T-cell (primary cell): ENCODE measurements at regions not wholly inside any gene's neighbourhood (a gene's known extent, or its start where the extent isn't known, plus 50 kb on each side); places are given as distances from the start of the nearest gene placed in this dataset.

Experiments
- ATAC-seq, 4 experiments: fragments of 200-7000 bp in 3 of 4; fragments of 150-1000 bp in 1 of 4; cut with Tn5 transposase; replicated peaks in 1 of 4; 1 replicate in 3 of 4; 2 replicates in 1 of 4; pipeline ENCODE4 v1.10.0; 2021; ENCODE audit warnings: moderate library complexity in 3 of 4, mild to moderate bottlenecking in 2 of 4, moderate number of reproducible peaks in 1 of 4
- CTCF ChIA-PET, 2 donors: fragments of 300-600 bp; sonication (Branson Sonifier 250); formaldehyde crosslinking; loops; one replicate each; lab custom pipeline; 2022; ENCODE audit warnings: antibody characterized with exemption in 2 of 2; lab: Charles Lee
- POLR2A ChIA-PET, 2 donors: fragments of 300-600 bp; sonication (Branson Sonifier 250); formaldehyde crosslinking; loops; one replicate each; lab custom pipeline; 2022; ENCODE audit warnings: antibody characterized with exemption in 2 of 2; lab: Charles Lee
- DNase-seq, 35 experiments: peaks; one replicate each; pipeline versions ENCODE4 v3.0.0 to v3.0.0-alpha.2; 2013 to 2023
- H3K27ac ChIP-seq: one replicate; pipeline ENCODE4 v1.5.1; 2013; ENCODE audit warnings: low read length
- H3K27me3 ChIP-seq, 2 experiments: replicated peaks in 1 of 2; 1 replicate in 1 of 2; 2 replicates in 1 of 2; pipeline versions ENCODE4 v1.6.1 to v1.7.0; 2013; ENCODE audit warnings: low read length in 1 of 2, mixed read lengths in 1 of 2; ENCODE audit not compliant: control insufficient read depth in 2 of 2, insufficient read depth in 2 of 2; ENCODE audit errors: extremely low read depth in 1 of 2
- H3K36me3 ChIP-seq, 2 donors: 1 replicate in 1 of 2; 2 replicates in 1 of 2; pipeline versions ENCODE4 v1.6.1 to v1.7.0; 2013; ENCODE audit warnings: low read length in 1 of 2; ENCODE audit not compliant: control insufficient read depth in 2 of 2, insufficient read depth in 1 of 2; ENCODE audit errors: extremely low read depth in 1 of 2
- H3K4me1 ChIP-seq, 2 experiments: 1 replicate in 1 of 2; 2 replicates in 1 of 2; pipeline versions ENCODE4 v1.6.1 to v1.7.0; 2013; ENCODE audit warnings: low read length in 2 of 2, mixed read lengths in 1 of 2; ENCODE audit not compliant: insufficient read depth in 2 of 2, control insufficient read depth in 1 of 2; ENCODE audit errors: extremely low read depth in 1 of 2
- H3K4me3 ChIP-seq, 2 donors: 1 replicate in 1 of 2; 2 replicates in 1 of 2; pipeline versions ENCODE4 v1.5.1 to v1.7.0; 2013; ENCODE audit warnings: mild to moderate bottlenecking in 2 of 2, low read length in 1 of 2, moderate library complexity in 1 of 2; ENCODE audit not compliant: control insufficient read depth in 1 of 2; ENCODE audit errors: extremely low read depth in 1 of 2
- H3K9me3 ChIP-seq: 2 replicates; pipeline ENCODE4 v1.7.0; 2013
- H3K27ac Mint-ChIP-seq, 2 donors: one replicate each; pipeline ENCODE4 v1.8.0; 2020 to 2021; ENCODE audit warnings: mild to moderate bottlenecking in 2 of 2, mixed read lengths in 2 of 2
- H3K27me3 Mint-ChIP-seq, 2 donors: one replicate each; pipeline ENCODE4 v1.8.0; 2021 to 2022; ENCODE audit warnings: mixed read lengths in 2 of 2
- H3K36me3 Mint-ChIP-seq: one replicate; pipeline ENCODE4 v1.8.0; 2021; ENCODE audit warnings: mixed read lengths
- H3K4me1 Mint-ChIP-seq, 3 donors: one replicate each; pipeline ENCODE4 v1.8.0; 2020 to 2022; ENCODE audit warnings: mixed read lengths in 3 of 3, mild to moderate bottlenecking in 1 of 3
- H3K4me3 Mint-ChIP-seq, 3 donors: one replicate each; pipeline ENCODE4 v1.8.0; 2020 to 2022; ENCODE audit warnings: mild to moderate bottlenecking in 3 of 3, mixed read lengths in 3 of 3, moderate library complexity in 3 of 3
- H3K9me3 Mint-ChIP-seq, 3 donors: one replicate each; pipeline ENCODE4 v1.8.0; 2020 to 2022; ENCODE audit warnings: mixed read lengths in 3 of 3
- WGBS: methylation state at CpG from one replicate; pipeline ENCODE4 v1.1.5; 2013; ENCODE audit warnings: missing lambda C conversion rate; ENCODE audit not compliant: insufficient coverage; 5-methylcytosine and 5-hydroxymethylcytosine counted together

GRCh38 chr10:118537623-118538022 is 57.8 kb downstream of the PRLHR start:
- H3K4me3 ChIP-seq: no peak overlapping the region
- Mint-ChIP-seq H3K27me3 (peaks cover 23 to 36% of the 10 kb centered on the region in 2 donors), H3K4me3 (no peak overlapping the region), H3K27ac (no peak overlapping the region), H3K36me3 (no peaks in the 10 kb centered on the region), H3K4me1 (no peaks in the 10 kb centered on the region), H3K9me3 (no peaks in the 10 kb centered on the region)
- no peaks in the 10 kb centered on the region for H3K9me3 ChIP-seq
- no peaks in the 10 kb centered on the region for H3K36me3 ChIP-seq
- no CpG with 5 or more reads among the region's 1 CpG for WGBS
- ATAC-seq (no peak), DNase-seq (no peak)
- H3K4me1 ChIP-seq: no peaks in the 10 kb centered on the region
- ChIA-PET POLR2A (no interaction called here), CTCF (no interaction called here)
- H3K27ac ChIP-seq: no peak overlapping the region
- peaks cover 2 to 7% of the 10 kb centered on the region in 2 experiments for H3K27me3 ChIP-seq

GRCh38 chr10:118534136-118534535 is 61.3 kb downstream of the PRLHR start:
- 91% methylated on average over 1 of the region's 3 CpGs for WGBS
- Histone ChIP-seq H3K4me3 (no peak overlapping the region), H3K36me3 (no peaks in the 10 kb centered on the region), H3K9me3 (no peaks in the 10 kb centered on the region), H3K27me3 (peaks cover 0 to 2% of the 10 kb centered on the region in 2 experiments), H3K27ac (no peak overlapping the region), H3K4me1 (no peaks in the 10 kb centered on the region)
- DNase-seq (no peak), ATAC-seq (no peak)
- ChIA-PET POLR2A (no interaction called here), CTCF (no interaction called here)
- no peaks in the 10 kb centered on the region for H3K4me1 Mint-ChIP-seq
- H3K9me3 Mint-ChIP-seq: no peaks in the 10 kb centered on the region
- H3K27ac Mint-ChIP-seq: no peak overlapping the region
- peaks cover 8 to 18% of the 10 kb centered on the region in 2 donors for H3K27me3 Mint-ChIP-seq
- H3K4me3 Mint-ChIP-seq: no peak overlapping the region
- H3K36me3 Mint-ChIP-seq: no peaks in the 10 kb centered on the region

- Histone ChIP-seq H3K9me3 (no peaks in the 10 kb centered on the region), H3K27me3 (peaks cover 2% of the 10 kb centered on the region in 2 experiments), H3K27ac (no peak overlapping the region), H3K4me3 (no peak overlapping the region), H3K4me1 (no peaks in the 10 kb centered on the region), H3K36me3 (no peaks in the 10 kb centered on the region)
- ATAC-seq (no peak), DNase-seq (no peak)
- H3K4me3 Mint-ChIP-seq: no peak overlapping the region
- ChIA-PET CTCF (no interaction called here), POLR2A (no interaction called here)
- no peaks in the 10 kb centered on the region for H3K9me3 Mint-ChIP-seq
- peaks cover 14 to 22% of the 10 kb centered on the region in 2 donors for H3K27me3 Mint-ChIP-seq
- H3K36me3 Mint-ChIP-seq: no peaks in the 10 kb centered on the region
- no peak overlapping the region for H3K27ac Mint-ChIP-seq
- 48% methylated on average over 4 of the region's 12 CpGs for WGBS
- H3K4me1 Mint-ChIP-seq: no peaks in the 10 kb centered on the region
Measured at GRCh38 chr10:118531105-118531852, 64.2 kb downstream of the PRLHR start.

- Histone ChIP-seq H3K4me3 (no peak overlapping the region), H3K27me3 (peaks cover 2 to 3% of the 10 kb centered on the region in 2 experiments), H3K27ac (no peak overlapping the region), H3K36me3 (no peaks in the 10 kb centered on the region), H3K9me3 (no peaks in the 10 kb centered on the region), H3K4me1 (no peaks in the 10 kb centered on the region)
- ChIA-PET CTCF (interaction anchor here in 1 of 2 donors (0.5 kb wide), 1 partner anchor 1794 kb away, joined by 3 read pairs; no protein-coding TSS in a partner anchor), POLR2A (interaction anchor here in 1 of 2 donors (0.6 kb wide), 1 partner anchor 1673 kb away, joined by 13 read pairs; no protein-coding TSS in a partner anchor)
- H3K27ac Mint-ChIP-seq: no peak overlapping the region
- peaks cover 22 to 31% of the 10 kb centered on the region in 2 donors for H3K27me3 Mint-ChIP-seq
- H3K4me1 Mint-ChIP-seq: no peaks in the 10 kb centered on the region
- no peaks in the 10 kb centered on the region for H3K36me3 Mint-ChIP-seq
- no peaks in the 10 kb centered on the region for H3K9me3 Mint-ChIP-seq
- H3K4me3 Mint-ChIP-seq: no peak overlapping the region
- ATAC-seq (no peak), DNase-seq (no peak)
- no CpG with 5 or more reads among the region's 6 CpGs for WGBS
Measured at GRCh38 chr10:118528426-118528825, 67.0 kb downstream of the PRLHR start.

- Mint-ChIP-seq H3K4me1 (no peaks in the 10 kb centered on the region), H3K4me3 (no peak overlapping the region), H3K9me3 (no peaks in the 10 kb centered on the region), H3K27ac (no peak overlapping the region), H3K27me3 (peaks cover 38 to 50% of the 10 kb centered on the region in 2 donors), H3K36me3 (no peaks in the 10 kb centered on the region)
- ATAC-seq (no peak), DNase-seq (no peak)
- Histone ChIP-seq H3K27ac (no peak overlapping the region), H3K4me3 (no peak overlapping the region), H3K4me1 (no peaks in the 10 kb centered on the region), H3K27me3 (peaks cover 3 to 10% of the 10 kb centered on the region in 2 experiments), H3K36me3 (no peaks in the 10 kb centered on the region), H3K9me3 (no peaks in the 10 kb centered on the region)
- WGBS: no CpG with 5 or more reads among the region's 2 CpGs
- ChIA-PET CTCF (no interaction called here), POLR2A (no interaction called here)
Measured at GRCh38 chr10:118523775-118524174, 71.7 kb downstream of the PRLHR start.

GRCh38 chr10:118522791-118523498 is 72.5 kb downstream of the PRLHR start:
- ATAC-seq: no peak
- Mint-ChIP-seq H3K27me3 (peaks cover 34 to 44% of the 10 kb centered on the region in 2 donors), H3K4me3 (no peak overlapping the region), H3K4me1 (no peaks in the 10 kb centered on the region), H3K36me3 (no peaks in the 10 kb centered on the region), H3K9me3 (peaks cover 0 to 8% (median 4%) of the 10 kb centered on the region in 3 donors), H3K27ac (no peak overlapping the region)
- DNase-seq: no peak
- no CpG with 5 or more reads among the region's 2 CpGs for WGBS
- H3K36me3 ChIP-seq: no peaks in the 10 kb centered on the region
- ChIA-PET POLR2A (no interaction called here), CTCF (no interaction called here)
- no peak overlapping the region for H3K27ac ChIP-seq
- no peaks in the 10 kb centered on the region for H3K9me3 ChIP-seq
- H3K4me1 ChIP-seq: no peaks in the 10 kb centered on the region
- no peak overlapping the region for H3K4me3 ChIP-seq
- H3K27me3 ChIP-seq: peaks cover 3 to 11% of the 10 kb centered on the region in 2 experiments
